ENCODE measurements at regions not wholly inside any gene's neighbourhood (a gene's known extent, or its start where the extent isn't known, plus 50 kb on each side); places are given as distances from the start of the nearest gene placed in this dataset.
"Not testable (repeated sequence)": the region's sequence is repeated elsewhere in the genome, so short reads cannot be mapped to it uniquely, and the experiment has no call there.

DNA sequence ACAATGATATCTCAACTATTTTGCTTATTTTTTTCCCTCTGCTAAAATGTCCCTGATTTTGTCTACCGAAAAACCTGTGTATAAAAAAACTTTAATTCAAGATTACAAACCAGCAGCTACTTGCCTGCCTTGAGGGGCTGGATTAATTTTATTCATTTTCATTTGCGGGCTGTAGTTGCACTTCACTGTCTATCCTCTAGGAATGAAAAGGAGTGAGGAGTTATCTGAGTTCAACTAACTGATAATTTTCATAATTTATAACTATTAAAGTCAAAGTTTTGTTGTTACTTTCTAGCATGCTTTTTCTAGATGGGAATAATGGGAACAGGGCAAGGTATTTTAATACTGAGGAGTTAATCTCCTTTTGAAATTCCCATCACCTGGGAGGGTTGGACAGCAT is 50.3 kb upstream of the AGTPBP1 start:
- DNase-seq (ENCODE audit: low spot score) = not testable (repeated sequence)

DNA sequence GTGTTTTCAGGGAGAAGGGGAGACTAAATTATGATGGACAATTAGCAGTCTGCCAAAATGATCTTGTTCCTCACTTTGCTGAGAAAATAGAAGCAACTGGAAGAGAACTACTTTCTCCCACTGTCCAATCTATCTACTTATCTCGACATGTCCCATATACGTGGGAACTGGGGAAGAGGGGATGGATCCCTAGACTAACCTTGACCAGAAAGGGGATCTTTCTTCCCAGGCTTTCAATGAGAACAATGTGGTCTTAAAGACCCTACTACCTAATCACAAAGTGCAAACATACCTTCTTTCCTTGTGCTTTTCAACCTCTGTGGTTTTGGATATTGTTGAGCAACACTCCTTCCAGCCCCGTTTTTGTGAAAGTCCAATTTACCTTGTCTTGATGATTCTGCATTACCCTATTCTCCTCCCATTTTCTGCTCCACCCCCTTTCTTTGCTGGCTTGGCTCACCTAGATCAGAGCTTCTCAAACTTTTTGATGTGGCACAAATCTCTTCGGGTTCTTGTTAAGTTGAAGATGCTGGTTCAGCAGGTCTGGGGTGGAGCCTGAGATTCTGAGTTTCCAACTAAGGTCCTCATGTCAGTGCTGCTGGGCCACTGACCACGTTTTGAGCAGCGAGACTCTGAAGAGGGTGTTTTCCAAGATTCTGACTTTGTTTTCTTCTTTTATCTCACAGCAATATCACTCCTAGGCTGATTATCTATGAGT is 61.4 kb upstream of the AGTPBP1 start:
- DNase-seq (ENCODE audit: low spot score) = not testable (repeated sequence)

DNA sequence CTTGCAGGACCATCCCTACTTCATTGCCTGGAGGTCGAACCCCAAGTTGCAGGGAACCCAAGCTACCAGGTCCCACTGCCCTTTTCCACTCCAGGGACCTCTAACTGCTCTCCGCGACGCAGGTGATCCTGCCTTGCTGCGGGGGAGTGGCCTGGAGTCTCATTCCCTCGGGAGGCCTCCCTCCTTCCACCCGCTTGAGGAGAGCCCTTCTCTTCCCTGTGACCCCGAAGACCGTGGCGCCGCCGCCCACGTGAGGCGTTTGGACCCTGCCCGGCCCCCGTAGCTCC is 63.0 kb upstream of the AGTPBP1 start:
- DNase-seq (ENCODE audit: low spot score) = peak; percentile 12

DNA sequence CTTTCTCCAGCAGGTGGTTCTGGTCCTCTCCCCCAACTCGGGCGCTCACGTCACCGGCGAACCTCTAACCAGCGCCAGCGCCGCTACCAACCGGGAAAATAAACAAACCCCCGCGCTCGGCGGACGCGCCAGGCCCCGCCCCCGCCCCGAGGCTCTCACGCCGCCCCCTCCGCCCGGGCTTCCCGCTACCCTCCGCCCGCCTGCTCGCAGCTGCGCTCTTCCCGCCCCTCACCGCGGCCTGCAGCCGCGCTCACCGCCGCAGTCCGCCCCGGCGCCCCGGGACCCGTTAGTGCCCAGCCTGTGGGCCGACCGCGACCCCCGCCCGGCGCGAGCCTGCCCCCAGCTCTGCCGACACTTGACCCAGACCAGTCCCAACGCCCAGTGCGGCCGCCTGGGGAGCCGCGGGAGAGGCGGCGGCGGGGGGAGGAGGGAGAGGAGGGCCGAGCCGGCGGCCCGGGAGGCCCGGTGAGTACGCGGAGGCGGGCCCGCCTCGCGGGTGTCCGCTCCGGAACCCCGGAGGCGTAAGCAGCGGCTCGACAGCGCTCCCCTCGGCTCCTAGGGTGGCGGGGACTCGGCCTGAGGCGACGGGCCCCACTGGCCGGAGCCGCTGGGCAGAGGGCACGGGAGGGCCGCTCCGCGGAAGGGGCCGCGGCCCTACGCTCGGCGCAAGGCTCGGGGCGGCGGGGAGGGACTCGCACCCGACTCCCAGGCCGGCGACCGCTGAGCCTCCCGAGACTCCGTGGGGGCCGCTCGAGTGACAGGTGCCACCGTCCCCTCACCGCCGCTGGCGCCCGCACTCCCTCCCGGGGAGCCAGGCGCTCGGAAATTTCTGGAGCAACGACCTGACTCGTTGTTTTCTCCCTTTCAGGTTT is 63.6 kb upstream of the AGTPBP1 start:
- DNase-seq (ENCODE audit: low spot score) = peak; percentile 36

DNA sequence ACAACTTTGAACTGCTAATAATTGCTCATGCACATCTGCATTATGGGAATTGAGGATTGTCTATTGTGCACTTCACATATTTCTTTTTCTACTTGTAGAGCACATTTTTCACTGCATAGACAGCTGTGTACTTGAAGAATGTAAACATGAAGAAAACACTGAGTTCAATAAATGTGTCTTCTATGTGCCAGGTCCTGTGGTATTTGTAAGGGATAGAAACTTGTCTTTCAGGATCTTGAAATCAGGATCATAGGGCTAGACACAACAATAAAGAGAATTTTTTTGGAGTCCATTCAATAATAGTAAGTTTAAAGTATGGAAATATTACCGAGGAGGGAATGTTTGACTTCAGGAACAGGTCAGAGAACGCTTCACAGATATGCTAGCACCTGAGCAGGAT is 66.6 kb upstream of the AGTPBP1 start:
- not testable (repeated sequence) for DNase-seq (ENCODE audit: low spot score)

DNA sequence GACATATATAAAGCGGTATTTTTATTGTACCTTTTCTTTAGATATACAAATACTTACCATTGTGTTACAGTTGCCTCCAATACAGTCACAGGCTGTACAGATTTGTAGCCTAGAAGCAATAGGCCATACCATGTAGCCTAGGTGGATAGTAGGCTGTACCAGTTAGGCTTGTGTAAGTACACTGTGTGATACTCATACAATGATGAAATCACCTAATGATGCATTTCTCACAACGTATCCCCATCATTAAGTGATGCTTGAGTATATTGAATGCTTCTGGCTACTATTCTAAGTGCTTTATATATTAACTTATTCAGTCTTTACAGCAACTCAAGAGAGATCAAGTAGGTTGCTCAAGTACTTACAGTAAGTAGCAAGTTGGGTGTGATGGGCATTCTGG is 71.6 kb upstream of the AGTPBP1 start:
- not testable (repeated sequence) for DNase-seq (ENCODE audit: low spot score)

DNA sequence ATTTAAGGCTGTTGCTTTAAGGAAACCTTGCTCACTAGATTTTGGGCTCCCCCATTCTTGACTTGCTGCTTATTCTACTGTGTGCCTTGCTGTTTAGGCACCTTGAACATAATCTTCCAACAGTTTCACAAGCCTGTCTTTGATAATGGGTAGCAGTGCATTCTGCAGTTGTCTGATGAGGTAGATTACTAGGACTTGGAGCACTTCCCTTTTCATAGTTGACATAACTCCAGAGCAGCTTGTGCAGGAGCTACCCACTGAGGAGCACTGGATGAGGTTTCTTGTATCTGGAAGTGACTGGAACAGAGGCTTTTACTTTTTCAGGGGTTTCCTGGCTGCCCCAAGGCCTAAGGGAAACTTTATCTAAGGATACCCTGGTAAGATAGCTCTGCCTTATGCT is 73.0 kb upstream of the AGTPBP1 start:
- not testable (repeated sequence) for DNase-seq (ENCODE audit: low spot score)

DNA sequence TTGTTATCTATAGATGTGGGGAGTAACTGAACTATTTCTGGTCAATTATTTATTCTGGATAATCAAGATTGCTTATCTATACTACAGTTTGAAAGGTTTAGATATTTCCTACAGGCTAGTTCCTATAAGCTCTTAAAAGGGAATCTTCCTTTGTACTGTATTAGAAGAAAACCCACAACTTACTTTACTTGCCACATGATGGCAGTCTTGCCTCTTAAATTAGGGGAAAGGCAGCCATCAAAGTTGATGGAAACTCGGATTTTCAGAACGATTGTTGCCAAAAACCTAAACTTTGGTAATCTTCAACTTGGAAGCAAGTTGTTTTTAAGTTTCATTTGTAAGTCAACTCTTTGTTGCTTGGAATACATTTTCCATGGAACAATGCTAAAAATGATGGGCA is 77.2 kb upstream of the AGTPBP1 start:
- DNase-seq (ENCODE audit: low spot score) = not testable (repeated sequence)

DNA sequence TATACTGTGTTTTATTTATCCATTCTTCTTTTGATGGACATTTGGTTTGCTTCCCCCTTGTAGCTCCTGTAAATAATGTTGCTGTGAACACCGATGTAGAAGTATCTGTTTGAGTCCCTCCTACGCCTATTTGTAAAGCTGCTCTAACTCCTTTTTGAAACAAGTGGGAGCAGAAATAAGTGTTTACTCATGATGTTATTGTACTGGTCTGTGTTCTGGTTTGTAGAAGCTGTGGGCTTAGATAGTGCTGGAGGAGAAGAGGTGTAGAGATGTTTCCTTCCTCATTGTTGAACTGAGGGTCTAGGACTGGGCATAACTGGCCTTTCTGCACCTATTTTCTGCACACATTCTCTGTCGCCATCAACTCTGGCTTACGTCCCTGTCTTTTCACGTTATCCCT is 78.8 kb upstream of the AGTPBP1 start:
- not testable (repeated sequence) for DNase-seq (ENCODE audit: low spot score)

DNA sequence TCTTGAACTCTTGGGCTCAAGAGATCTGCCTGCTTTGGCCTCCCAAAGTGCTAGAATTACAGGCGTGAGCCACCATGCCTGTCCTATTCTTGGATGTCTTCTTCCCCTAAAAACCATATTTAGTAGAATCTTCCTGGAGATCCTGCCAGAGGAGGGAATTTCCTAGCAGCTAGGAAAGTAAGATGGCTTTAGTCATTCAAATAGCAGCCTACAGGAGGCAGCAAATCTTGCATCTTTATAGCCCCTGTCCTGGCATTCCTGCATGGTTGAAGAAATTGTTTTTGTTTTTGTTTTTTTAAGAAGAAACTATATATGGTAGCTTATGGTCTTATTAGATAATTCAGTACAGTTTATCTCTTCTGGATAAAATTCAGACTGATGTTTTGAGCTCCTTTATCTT is 83.2 kb upstream of the AGTPBP1 start:
- peak; percentile 9 for DNase-seq (ENCODE audit: low spot score)

DNA sequence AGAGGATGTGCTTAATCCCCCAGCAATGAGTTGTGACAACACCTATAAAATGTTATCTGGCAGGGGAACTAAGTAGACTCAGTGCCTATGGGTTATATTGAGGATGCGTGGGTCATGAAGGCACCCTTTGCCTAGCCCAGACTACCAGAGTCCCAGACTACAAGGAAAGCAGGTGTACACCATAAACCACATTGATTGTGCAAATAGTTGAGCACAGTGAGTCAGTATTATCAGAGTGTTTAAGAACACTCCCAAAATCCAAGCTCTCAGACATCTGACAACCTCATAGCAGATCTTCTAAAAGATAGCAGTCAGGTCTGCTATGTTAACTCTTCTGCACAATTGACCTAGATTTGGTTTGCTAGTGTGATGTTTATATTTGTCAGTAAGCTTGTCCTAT is 92.8 kb upstream of the AGTPBP1 start:
- not testable (repeated sequence) for DNase-seq (ENCODE audit: low spot score)

DNA sequence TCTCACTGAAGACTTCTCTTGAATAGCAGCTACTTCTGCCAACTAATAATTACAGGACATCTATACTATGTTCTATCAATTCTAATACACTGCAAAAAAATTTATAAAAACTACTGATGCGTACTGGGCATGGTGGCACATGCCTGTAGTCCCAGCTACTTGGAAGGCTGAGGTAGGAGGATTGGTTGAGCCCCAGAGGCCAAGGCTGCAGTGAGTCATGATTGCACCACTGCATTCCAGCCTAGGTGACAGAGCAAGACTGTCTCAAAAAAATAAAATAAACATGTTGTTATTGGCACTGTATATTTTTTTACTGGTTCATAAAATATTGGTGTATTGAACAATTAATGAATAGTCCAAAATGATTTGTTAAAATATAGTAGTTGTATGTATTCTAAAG is 97.0 kb upstream of the NAA35 start:
- DNase-seq (ENCODE audit: low spot score) = not testable (repeated sequence)

DNA sequence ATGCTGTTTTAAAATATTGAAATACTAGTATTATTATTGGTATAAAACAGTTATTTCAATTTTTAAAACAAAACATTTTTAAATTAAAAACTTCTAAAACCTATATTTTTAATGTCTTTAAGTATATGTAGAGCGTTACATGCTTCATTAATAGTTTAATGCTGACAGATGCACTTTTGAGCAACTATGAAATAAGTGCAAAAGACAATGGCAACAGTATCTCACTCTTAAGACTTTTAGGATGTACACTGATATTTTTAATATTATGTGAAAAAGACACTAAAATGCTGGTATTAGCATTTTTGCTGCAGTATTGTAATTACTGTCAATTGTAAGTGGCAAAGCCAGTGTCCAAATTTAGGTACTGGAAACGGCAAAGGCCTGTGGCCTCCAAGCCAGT is 93.2 kb upstream of the NAA35 start:
- not testable (repeated sequence) for DNase-seq (ENCODE audit: low spot score)

DNA sequence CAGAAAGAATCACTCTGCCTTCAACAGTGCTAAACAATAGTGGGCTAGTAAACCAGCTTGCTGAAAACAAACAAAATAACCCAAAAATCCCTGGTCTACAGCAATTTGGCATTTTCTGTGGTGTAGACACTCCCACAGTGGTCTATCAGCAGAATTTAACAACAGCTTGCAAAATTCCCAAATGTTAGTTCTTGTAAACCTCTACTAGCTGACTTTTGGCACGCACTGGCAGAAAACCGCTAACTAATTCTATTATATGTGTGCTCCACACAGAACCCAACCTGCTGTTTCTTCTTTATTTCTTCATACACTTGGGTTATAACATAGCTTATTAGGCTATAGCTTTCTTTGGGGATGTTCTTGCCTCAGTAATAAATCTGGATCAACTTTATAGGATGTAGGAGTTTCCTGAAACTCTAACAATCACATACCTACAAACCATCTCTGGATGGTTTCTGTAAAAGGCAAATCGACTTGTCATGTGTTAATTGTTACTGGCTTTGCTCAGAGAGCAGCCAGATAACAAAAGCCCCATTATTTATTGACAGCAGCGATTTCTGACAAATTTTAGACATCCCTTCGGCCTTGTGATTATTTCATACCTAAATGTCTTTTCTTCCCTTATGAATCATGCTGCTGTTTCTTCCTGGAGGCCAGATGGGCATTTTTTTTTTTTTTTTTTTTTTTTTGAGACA is 82.7 kb upstream of the NAA35 start:
- no peak for DNase-seq (ENCODE audit: low spot score)

DNA sequence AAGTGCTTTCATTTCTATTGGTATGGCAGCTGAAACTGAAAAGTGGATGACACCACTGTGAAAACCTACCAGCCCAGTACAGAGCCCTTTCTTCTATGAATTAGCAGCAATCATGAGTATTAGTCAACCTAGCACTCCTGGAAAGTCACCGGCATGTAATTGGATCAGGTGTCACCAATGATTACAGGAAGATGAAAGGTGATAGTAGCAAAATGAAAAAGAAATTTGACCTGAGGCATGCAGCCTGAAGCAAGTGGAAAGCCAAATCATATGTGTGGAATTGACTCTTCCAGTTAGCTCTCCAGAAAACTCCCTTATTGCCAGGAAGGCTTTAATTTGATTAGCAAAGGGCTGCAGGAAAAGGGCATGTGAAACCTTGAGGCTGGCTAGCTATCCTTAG is 81.2 kb upstream of the NAA35 start:
- no peak for DNase-seq (ENCODE audit: low spot score)

DNA sequence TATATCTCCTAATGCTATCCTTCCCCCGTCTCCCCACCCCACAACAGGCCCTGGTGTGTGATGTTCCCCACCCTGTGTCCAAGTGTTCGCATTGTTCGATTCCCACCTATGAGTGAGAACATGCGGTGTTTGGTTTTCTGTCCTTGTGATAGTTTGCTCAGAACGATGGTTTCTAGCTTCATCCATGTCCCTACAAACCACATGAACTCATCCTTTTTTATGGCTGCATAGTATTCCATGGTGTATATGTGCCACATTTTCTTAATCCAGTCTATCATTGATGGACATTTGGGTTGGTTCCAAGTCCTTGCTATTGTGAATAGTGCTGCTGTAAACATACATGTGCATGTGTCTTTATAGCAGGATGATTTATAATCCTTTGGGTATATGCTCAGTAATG is 79.1 kb upstream of the NAA35 start:
- DNase-seq (ENCODE audit: low spot score) = not testable (repeated sequence)

DNA sequence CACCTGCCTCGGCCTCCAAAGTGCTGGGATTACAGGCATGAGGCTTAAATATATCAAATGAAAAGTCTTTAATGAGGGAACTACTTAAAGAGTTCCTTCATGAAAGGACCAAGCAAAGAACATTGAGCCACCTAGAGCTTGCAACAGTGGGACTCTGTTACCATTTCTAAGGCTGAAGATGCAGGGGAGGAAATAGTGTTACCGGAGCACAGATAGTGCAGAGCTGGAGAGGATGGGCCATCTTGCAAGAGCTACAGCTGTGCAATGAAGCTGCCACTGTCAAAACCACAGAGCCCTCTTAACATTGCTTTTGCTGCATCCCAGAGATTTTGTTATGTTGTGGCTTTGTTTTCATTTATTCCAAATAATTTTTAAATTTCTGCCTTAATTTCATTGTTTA is 77.1 kb upstream of the NAA35 start:
- DNase-seq (ENCODE audit: low spot score) = no peak

DNA sequence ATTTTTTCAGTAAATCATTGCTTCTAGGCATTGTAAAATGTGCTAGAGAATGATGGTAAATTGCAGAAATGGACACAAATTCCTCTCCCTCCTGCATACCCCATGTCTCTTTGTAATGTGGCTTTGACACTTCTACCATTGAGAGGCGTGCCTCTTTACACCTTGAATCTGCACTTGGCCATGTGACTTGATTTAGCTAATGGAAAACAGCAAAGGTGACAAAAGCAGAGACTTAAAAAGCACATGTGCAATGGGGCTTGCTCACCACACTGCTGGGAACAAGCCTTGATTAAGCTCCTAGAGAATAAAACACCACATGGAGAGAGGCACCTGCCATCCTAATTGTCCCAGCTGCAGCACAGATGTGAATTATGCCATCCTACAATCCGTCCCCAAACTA is 69.9 kb upstream of the NAA35 start:
- no peak for DNase-seq (ENCODE audit: low spot score)

DNA sequence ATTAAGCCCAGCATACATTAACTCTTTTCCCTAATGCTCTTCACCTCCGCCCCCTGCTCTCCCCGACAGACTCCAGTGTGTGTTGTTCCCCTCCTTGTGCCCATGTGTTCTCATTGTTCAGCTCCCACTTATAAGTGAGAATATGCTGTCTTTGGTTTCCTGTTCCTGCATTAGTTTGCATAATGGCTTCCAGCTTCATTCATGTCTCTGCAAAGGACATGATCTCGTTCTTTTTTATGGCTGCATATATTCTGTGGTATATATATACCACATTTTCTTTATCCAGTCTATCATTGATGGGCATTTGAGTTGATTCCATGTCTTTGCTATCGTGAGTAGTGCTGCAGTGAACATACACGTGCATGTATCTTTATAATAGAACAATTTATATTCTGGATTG is 69.3 kb upstream of the NAA35 start:
- not testable (repeated sequence) for DNase-seq (ENCODE audit: low spot score)

DNA sequence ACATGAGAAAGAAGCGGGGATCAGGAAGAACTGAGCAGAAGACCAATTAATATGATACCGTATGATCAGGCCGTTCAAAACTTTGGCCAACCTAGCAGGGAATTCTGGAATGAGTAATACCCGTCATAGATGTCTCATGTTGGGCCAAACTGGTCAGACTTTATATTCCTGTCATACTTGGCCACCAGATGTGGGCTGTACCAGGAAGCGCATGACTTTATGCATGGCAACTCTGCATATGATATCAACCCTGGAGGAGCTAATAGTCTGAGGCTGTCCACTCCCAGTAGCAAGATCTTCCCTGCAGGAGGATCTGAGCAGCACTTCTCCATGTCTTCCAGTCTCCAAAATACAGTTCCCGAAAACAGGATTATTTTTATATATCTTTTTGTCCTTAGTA is 68.5 kb upstream of the NAA35 start:
- DNase-seq (ENCODE audit: low spot score) = no peak

DNA sequence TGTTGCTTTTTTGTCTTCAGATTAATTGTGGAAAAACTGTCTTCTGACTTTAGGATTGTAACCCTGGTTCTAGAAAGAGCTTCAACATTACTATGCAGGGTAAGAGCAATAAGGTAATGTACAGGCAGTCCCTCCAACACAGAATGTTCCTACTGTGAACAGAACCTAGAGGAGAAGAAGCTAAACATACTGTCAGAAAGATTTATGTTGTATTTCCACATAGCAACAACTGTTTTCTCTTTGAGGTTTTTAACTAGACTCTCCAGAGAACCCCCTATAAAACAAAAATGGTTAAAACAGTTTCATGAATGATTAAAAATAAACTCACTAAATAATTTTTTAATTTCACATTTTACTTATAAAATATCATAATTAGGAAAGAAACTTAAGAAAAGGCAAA is 64.3 kb upstream of the NAA35 start:
- DNase-seq (ENCODE audit: low spot score) = no peak

DNA sequence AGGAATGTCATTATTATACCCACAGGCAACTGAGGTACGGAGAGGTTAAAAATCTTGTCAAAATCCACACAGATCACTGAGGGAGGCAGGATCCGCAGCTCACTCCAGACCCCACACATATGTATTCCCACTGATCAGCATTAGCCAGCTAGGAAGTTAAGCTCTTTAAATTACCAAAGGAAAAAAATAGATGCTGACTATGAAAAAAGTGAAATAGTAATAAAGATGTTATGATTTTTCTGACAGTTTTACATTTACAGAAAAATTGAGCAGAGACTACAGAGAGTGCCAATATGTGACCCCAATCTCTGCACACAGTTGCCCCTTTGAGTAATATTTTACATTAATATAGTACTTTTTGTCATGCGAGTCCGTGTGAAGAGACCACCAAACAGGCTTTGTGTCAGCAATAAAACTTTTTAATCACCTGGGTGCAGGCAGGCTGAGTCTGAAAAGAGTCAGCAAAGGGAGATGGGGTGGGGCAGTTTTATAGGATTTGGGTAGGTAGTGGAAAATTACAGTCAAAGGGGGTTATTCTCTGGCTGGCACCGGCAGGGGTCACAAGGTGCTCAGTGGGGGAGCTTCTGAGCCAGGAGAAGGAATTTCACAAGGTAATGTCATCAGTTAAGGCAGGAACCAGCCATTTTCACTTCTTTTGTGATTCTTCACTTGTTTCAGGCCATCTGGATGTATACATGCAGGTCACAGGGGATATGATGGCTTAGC is 61.9 kb upstream of the NAA35 start:
- not testable (repeated sequence) for DNase-seq (ENCODE audit: low spot score)
